SK-N-SH (cell line): ENCODE measurements at regions not wholly inside any gene's neighbourhood (a gene's known extent, or its start where the extent isn't known, plus 50 kb on each side); places are given as distances from the start of the nearest gene placed in this dataset.

Experiments
- CTCF ChIA-PET: fragments of 300-600, 350-600 bp; formaldehyde crosslinking; extraction: SDS; loops from one replicate; lab custom pipeline; 2021; lab: Yijun Ruan, JAX
- POLR2A ChIA-PET: fragments of 350-600 bp; sonication (Branson Sonifier 250); formaldehyde crosslinking; extraction: SDS; loops from one replicate; lab custom pipeline; 2020; ENCODE audit warnings: antibody characterized with exemption, inconsistent platforms; lab: Yijun Ruan, JAX
- DNase-seq: peaks from one replicate; pipeline ENCODE4 v3.0.0; 2012
- H2AFZ ChIP-seq: fragments of 200-600 bp; sonication (generic); 2 replicates; pipeline ENCODE4 v1.8.1; 2016; ENCODE audit warnings: antibody characterized with exemption, mild to moderate bottlenecking, low read depth
- H3F3A ChIP-seq: fragments of 200-600 bp; sonication (generic); replicated peaks from 2 replicates; pipeline ENCODE3; 2016; ENCODE audit warnings: antibody characterized with exemption, mild to moderate bottlenecking; ENCODE audit not compliant: insufficient read depth
- H3K27ac ChIP-seq, 2 experiments: fragments of 200-500 bp in 1 of 2; fragments of 200-600 bp in 1 of 2; sonication (Bioruptor generic) in 1 of 2; sonication (generic), shearing (Covaris generic) in 1 of 2; 2 replicates each; pipeline versions ENCODE4 v1.5.1 to v1.6.1; 2014 to 2016; ENCODE audit warnings: low read depth in 2 of 2, inconsistent platforms in 1 of 2, low read length in 1 of 2, mild to moderate bottlenecking in 1 of 2, mixed read lengths in 1 of 2
- H3K27me3 ChIP-seq: fragments of 200-600 bp; sonication (generic), shearing (Covaris generic); 2 replicates; pipeline ENCODE4 v1.6.1; 2016; ENCODE audit warnings: mixed run types; ENCODE audit not compliant: insufficient read depth
- H3K36me3 ChIP-seq, 2 experiments: fragments of 200-500 bp in 1 of 2; fragments of 200-600 bp in 1 of 2; sonication (Bioruptor generic) in 1 of 2; sonication (generic) in 1 of 2; replicated peaks in 1 of 2; 2 replicates each; pipeline versions ENCODE3 to v1.5.1; 2014 to 2016; ENCODE audit warnings: low read length in 1 of 2, mild to moderate bottlenecking in 1 of 2; ENCODE audit not compliant: insufficient read depth in 2 of 2, control insufficient read depth in 1 of 2
- H3K4me1 ChIP-seq, 2 experiments: fragments of 200-500 bp in 1 of 2; fragments of 200-600 bp in 1 of 2; sonication (Bioruptor generic) in 1 of 2; sonication (generic), shearing (Covaris generic) in 1 of 2; 2 replicates each; pipeline versions ENCODE4 v1.5.1 to v1.6.1; 2014 to 2016; ENCODE audit warnings: low read depth in 1 of 2, low read length in 1 of 2, mixed run types in 1 of 2; ENCODE audit not compliant: insufficient read depth in 2 of 2, control insufficient read depth in 1 of 2
- H3K4me2 ChIP-seq: fragments of 200-600 bp; sonication (generic), shearing (Covaris generic); 2 replicates; pipeline ENCODE4 v1.6.1; 2017; ENCODE audit warnings: mixed run types
- H3K4me3 ChIP-seq, 2 experiments: fragments of 200-500 bp in 1 of 2; fragments of 200-600 bp in 1 of 2; sonication (Bioruptor generic) in 1 of 2; sonication (generic), shearing (Covaris generic) in 1 of 2; 2 replicates each; pipeline versions ENCODE4 v1.5.1 to v1.8.1; 2014 to 2016; ENCODE audit warnings: low read depth in 2 of 2, inconsistent platforms in 1 of 2, low read length in 1 of 2, mild to moderate bottlenecking in 1 of 2, mixed read lengths in 1 of 2, moderate library complexity in 1 of 2
- H3K79me2 ChIP-seq: fragments of 200-600 bp; sonication (generic); 2 replicates; pipeline ENCODE4 v1.8.1; 2017; ENCODE audit warnings: mild to moderate bottlenecking; ENCODE audit not compliant: insufficient read depth
- H3K9ac ChIP-seq: fragments of 200-600 bp; sonication (generic); 2 replicates; pipeline ENCODE4 v1.6.1; 2017; ENCODE audit warnings: mixed run types
- H3K9me2 ChIP-seq: fragments of 200-600 bp; sonication (generic); 2 replicates; pipeline ENCODE4 v1.6.1; 2017; ENCODE audit warnings: mixed run types
- H3K9me3 ChIP-seq: fragments of 200-600 bp; sonication (generic); 2 replicates; pipeline ENCODE4 v1.6.1; 2017; ENCODE audit warnings: mixed run types, mild to moderate bottlenecking, moderate library complexity
- H4K20me1 ChIP-seq: fragments of 200-600 bp; sonication (generic); 2 replicates; pipeline ENCODE4 v1.6.1; 2017; ENCODE audit warnings: mild to moderate bottlenecking, mixed run types; ENCODE audit not compliant: insufficient read depth
- CTCF ChIP-seq: fragments of 200-600 bp; sonication (generic); IDR thresholded peaks from 2 replicates; pipeline ENCODE4 v1.6.1; 2017; ENCODE audit warnings: antibody characterized with exemption, mild to moderate bottlenecking, moderate library complexity
- ELF1 ChIP-seq: IDR thresholded peaks from 2 replicates; pipeline ENCODE4 v1.4.0; 2012
- EZH2phosphoT487 ChIP-seq: fragments of 200-600 bp; sonication (generic); IDR thresholded peaks from 2 replicates; pipeline ENCODE4 v1.6.1; 2017; ENCODE audit warnings: low read depth, mixed run types, mild to moderate bottlenecking, antibody characterized with exemption, moderate library complexity, borderline replicate concordance
- GABPA ChIP-seq: IDR thresholded peaks from 2 replicates; pipeline ENCODE4 v1.4.0; 2012; ENCODE audit warnings: low read depth, mild to moderate bottlenecking
- GATA2 ChIP-seq: sonication (generic); formaldehyde crosslinking; IDR thresholded peaks from 2 replicates; pipeline ENCODE4 v1.5.0; 2020; ENCODE audit warnings: mild to moderate bottlenecking, missing genetic modification reagents
- POLR2AphosphoS5 ChIP-seq: IDR thresholded peaks from 2 replicates; pipeline ENCODE4 v1.6.1; 2012; ENCODE audit warnings: low read depth, low read length
- RAD21 ChIP-seq: IDR thresholded peaks from 2 replicates; pipeline ENCODE4 v1.6.1; 2012; ENCODE audit warnings: mild to moderate bottlenecking, low read length
- RFX5 ChIP-seq: IDR thresholded peaks from 2 replicates; pipeline ENCODE4 v1.6.1; 2012; ENCODE audit warnings: mild to moderate bottlenecking, improper control_type of control experiment, low read length
- SMC3 ChIP-seq: IDR thresholded peaks from 2 replicates; pipeline ENCODE4 v1.6.1; 2012; ENCODE audit warnings: low read depth, low read length, improper control_type of control experiment
- TEAD4 ChIP-seq: IDR thresholded peaks from 2 replicates; pipeline ENCODE4 v1.4.0; 2012; ENCODE audit warnings: mild to moderate bottlenecking, borderline replicate concordance; ENCODE audit not compliant: insufficient read depth
- ZBTB33 ChIP-seq: IDR thresholded peaks from 2 replicates; pipeline ENCODE4 v1.4.0; 2012; ENCODE audit warnings: low read depth, borderline replicate concordance
- WGBS: methylation state at CpG from one replicate; pipeline ENCODE4 v1.1.6; 2017; ENCODE audit warnings: low lambda C conversion rate; 5-methylcytosine and 5-hydroxymethylcytosine counted together
- TF ChIP-seq, protein P1 (sequence below): IDR thresholded peaks from 2 replicates; pipeline ENCODE4; 2012
- TF ChIP-seq, protein P2 (sequence below): IDR thresholded peaks from 2 replicates; pipeline ENCODE4 v1.4.0; 2012; ENCODE audit warnings: low read depth, borderline replicate concordance

- TF ChIP-seq ELF1 (no peak), RAD21 (peak; percentile 54), GABPA (no peak), SMC3 (peak; percentile 30), EZH2phosphoT487 (no peak), CTCF (no peak), TEAD4 (no peak), ZBTB33 (no peak)
- TF ChIP-seq, protein P1, sequence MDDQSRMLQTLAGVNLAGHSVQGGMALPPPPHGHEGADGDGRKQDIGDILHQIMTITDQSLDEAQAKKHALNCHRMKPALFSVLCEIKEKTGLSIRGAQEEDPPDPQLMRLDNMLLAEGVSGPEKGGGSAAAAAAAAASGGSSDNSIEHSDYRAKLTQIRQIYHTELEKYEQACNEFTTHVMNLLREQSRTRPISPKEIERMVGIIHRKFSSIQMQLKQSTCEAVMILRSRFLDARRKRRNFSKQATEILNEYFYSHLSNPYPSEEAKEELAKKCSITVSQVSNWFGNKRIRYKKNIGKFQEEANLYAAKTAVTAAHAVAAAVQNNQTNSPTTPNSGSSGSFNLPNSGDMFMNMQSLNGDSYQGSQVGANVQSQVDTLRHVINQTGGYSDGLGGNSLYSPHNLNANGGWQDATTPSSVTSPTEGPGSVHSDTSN, result no peak
- TF ChIP-seq, protein P2, sequence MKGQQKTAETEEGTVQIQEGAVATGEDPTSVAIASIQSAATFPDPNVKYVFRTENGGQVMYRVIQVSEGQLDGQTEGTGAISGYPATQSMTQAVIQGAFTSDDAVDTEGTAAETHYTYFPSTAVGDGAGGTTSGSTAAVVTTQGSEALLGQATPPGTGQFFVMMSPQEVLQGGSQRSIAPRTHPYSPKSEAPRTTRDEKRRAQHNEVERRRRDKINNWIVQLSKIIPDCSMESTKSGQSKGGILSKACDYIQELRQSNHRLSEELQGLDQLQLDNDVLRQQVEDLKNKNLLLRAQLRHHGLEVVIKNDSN, result no peak
- Histone ChIP-seq H3K27ac (no peak overlapping the region), H3K79me2 (no peaks in the 10 kb centered on the region), H3K4me3 (no peak overlapping the region), H3K9me2 (no peaks in the 10 kb centered on the region), H2AFZ (no peak overlapping the region), H3K36me3 (no peaks in the 10 kb centered on the region), H3K4me1 (peaks cover 0 to 6% of the 10 kb centered on the region in 2 experiments; a peak in 3 of 4 replicates), H3K9ac (no peak overlapping the region), H3K4me2 (no peak overlapping the region), H4K20me1 (no peaks in the 10 kb centered on the region), H3K9me3 (no peaks in the 10 kb centered on the region), H3F3A (no peaks in the 10 kb centered on the region), H3K27me3 (no peaks in the 10 kb centered on the region)
- ChIA-PET POLR2A (no interaction called here), CTCF (interaction anchor here (0.9 to 6.2 kb wide), 14 partner anchors 11 to 198 kb away, joined by 3 to 34 read pairs (median 6); no protein-coding TSS in a partner anchor)
- DNase-seq, result no peak
- 56% methylated on average over 2 of the region's 2 CpGs for WGBS
These were observed 163.8 kb upstream of the PRSS1 start for GRCh38 chr7:142585425-142585824.

DNA sequence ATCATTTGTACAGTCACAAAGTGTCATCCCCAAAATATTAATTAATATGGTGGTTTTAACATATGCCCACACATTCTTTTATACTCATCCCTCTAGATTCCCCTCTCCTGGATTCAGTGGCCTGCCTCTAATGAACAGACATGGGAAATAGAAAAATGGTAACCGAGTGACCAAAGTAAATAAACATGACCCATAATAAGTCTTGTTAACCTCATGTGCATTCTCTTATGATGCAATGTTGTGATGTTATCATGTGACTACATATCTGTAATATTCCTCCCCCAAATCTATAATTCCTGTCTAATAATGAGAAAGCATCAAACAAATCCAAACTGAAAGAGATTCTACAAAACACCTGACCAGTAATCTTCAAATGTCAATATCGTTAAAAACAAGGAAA, 164.5 kb upstream of the PRSS1 start:
- Histone ChIP-seq H2AFZ (no peak overlapping the region), H3K27ac (no peak overlapping the region), H3K4me2 (no peak overlapping the region), H3K79me2 (no peaks in the 10 kb centered on the region), H3K27me3 (no peaks in the 10 kb centered on the region), H3K4me3 (no peak overlapping the region), H3F3A (no peaks in the 10 kb centered on the region), H3K9ac (no peak overlapping the region), H3K9me3 (no peaks in the 10 kb centered on the region), H3K36me3 (no peaks in the 10 kb centered on the region), H3K9me2 (no peaks in the 10 kb centered on the region), H4K20me1 (no peaks in the 10 kb centered on the region), H3K4me1 (peaks cover 0 to 6% of the 10 kb centered on the region in 2 experiments; a peak in 3 of 4 replicates)
- POLR2A ChIA-PET, result no interaction called here
- no peak for DNase-seq
- WGBS, result 71% methylated on average over 2 of the region's 2 CpGs
- CTCF ChIA-PET, result interaction anchor here (0.9 to 6.2 kb wide), 14 partner anchors 10 to 198 kb away, joined by 3 to 34 read pairs (median 6); no protein-coding TSS in a partner anchor
- TF ChIP-seq, protein P1, result no peak
- TF ChIP-seq POLR2AphosphoS5 (no peak), GATA2 (CRISPR knock-in tag) (no peak), CTCF (no peak), RFX5 (no peak), EZH2phosphoT487 (no peak)
